K562 (cell line): ENCODE measurements at regions not wholly inside any gene's neighbourhood (a gene's known extent, or its start where the extent isn't known, plus 50 kb on each side); places are given as distances from the start of the nearest gene placed in this dataset.

Experiments
- DIDO1 ChIP-seq: fragments of 450-650 bp; IDR thresholded peaks from 2 replicates; pipeline ENCODE4 v1.6.1; 2016; ENCODE audit warnings: low read depth, missing biosample characterization, missing genetic modification characterization
- HMGXB4 ChIP-seq: sonication (generic); formaldehyde crosslinking; IDR thresholded peaks from 2 replicates; pipeline ENCODE4 v1.8.1; 2023; ENCODE audit warnings: mild to moderate bottlenecking, missing genetic modification reagents
- ZBTB17 ChIP-seq: fragments of 450-650 bp; formaldehyde crosslinking; IDR thresholded peaks from 2 replicates; pipeline ENCODE4 v1.4.0; 2020; ENCODE audit warnings: mild to moderate bottlenecking
- ZFP91 ChIP-seq: sonication (generic); formaldehyde crosslinking; IDR thresholded peaks from 2 replicates; pipeline ENCODE4 v1.8.0; 2022; ENCODE audit warnings: mild to moderate bottlenecking, missing genetic modification reagents
- ZNF143 ChIP-seq: sonication (generic); formaldehyde crosslinking; IDR thresholded peaks from 2 replicates; pipeline ENCODE4 v1.9.0; 2022; ENCODE audit warnings: mild to moderate bottlenecking, missing genetic modification reagents
- ZNF609 ChIP-seq: sonication (generic); formaldehyde crosslinking; IDR thresholded peaks from 2 replicates; pipeline ENCODE4 v1.8.1; 2023; ENCODE audit warnings: missing genetic modification reagents, mild to moderate bottlenecking, borderline replicate concordance

- TF ChIP-seq ZFP91 = no peak
- TF ChIP-seq HMGXB4 = no peak
- no peak for TF ChIP-seq ZBTB17 (CRISPR knock-in tag)
- no peak for TF ChIP-seq DIDO1 (tag)
- TF ChIP-seq ZNF143 (CRISPR knock-in tag) = no peak
- no peak for TF ChIP-seq ZNF609
Measured at GRCh38 chr7:20998309-20998708, 211.6 kb upstream of the SP8 start (continued).
